Motor neuron (in vitro differentiated cells): ENCODE measurements at regions not wholly inside any gene's neighbourhood (a gene's known extent, or its start where the extent isn't known, plus 50 kb on each side); places are given as distances from the start of the nearest gene placed in this dataset.

Source experiments
- ATAC-seq, 8 experiments: fragments of 200-7000 bp; cut with Tn5 transposase; replicated peaks in 6 of 8; 2 replicates each; pipeline ENCODE4 v1.8.0; 2021; ENCODE audit warnings: mild to moderate bottlenecking in 8 of 8, moderate library complexity in 8 of 8
- H3K27ac ChIP-seq, 2 donors: fragments of 250-450 bp; sonication (Bioruptor Pico); 2 replicates each; pipeline ENCODE4 v1.9.0; 2021; ENCODE audit warnings: antibody characterized with exemption in 2 of 2, mild to moderate bottlenecking in 2 of 2, moderate library complexity in 1 of 2
- H3K4me1 ChIP-seq, 2 donors: fragments of 250-450 bp; sonication (Bioruptor Pico); replicated peaks in 1 of 2; 2 replicates each; pipeline ENCODE4 v1.6.1; 2021; ENCODE audit warnings: antibody characterized with exemption in 2 of 2, mild to moderate bottlenecking in 2 of 2, moderate library complexity in 1 of 2
- H3K4me3 ChIP-seq, 5 donors: fragments of 250-450 bp; sonication (Bioruptor Pico); 2 replicates each; pipeline ENCODE4 v1.9.0; 2021; ENCODE audit warnings: antibody characterized with exemption in 5 of 5, mild to moderate bottlenecking in 5 of 5, moderate library complexity in 4 of 5
- WGBS, 10 experiments: fragments of 450-650 bp; shearing (Covaris generic); methylation state at CpG; one replicate each; pipeline ENCODE4 v1.0.0; 2022; 5-methylcytosine and 5-hydroxymethylcytosine counted together
- in situ Hi-C, 9 experiments: fragments of 400-800 bp; cut with MboI; loops; one replicate each; pipeline ENCODE4 v1.15.0; 2021; ENCODE audit warnings: low sequenced_read_pairs in 9 of 9, low pct_unique_long_range_greater_than_20kb in 2 of 9; ENCODE audit not compliant: unreplicated experiment in 9 of 9

DNA sequence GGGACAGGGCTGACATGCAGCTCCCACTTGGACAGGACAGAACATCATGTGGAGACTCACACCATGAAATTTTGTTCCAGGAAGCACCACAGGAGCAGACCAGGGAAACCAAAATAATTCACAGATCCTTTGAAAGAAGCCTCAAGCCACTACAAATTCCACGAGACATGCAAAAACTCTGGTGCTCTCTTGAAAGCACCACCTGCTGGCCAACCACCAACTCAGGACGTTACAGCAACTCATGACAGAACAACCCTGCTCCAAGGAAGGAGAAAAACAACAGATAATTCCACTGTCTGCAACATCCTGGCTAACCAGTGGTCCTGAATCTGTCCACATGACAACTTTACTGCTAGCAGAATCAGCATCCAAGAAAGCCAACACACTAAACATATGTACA, 516.0 kb downstream of the SPATA31D1 start:
- no peak overlapping the region for H3K27ac ChIP-seq
- in situ Hi-C loops: no loop called here
- no peak for ATAC-seq
- WGBS, 10 experiments: 11 to 60% (median 21%) methylated on average over 1 to 2 of the region's 2 CpGs; no CpG with 5 or more reads in 4 of the 10 experiments
- no peak overlapping the region for H3K4me3 ChIP-seq
- no peaks in the 10 kb centered on the region for H3K4me1 ChIP-seq

GRCh38 chr9:82511626-82512025, 523.1 kb downstream of the SPATA31D1 start:
- in situ Hi-C loops: no loop called here
- Histone ChIP-seq H3K4me1 (no peaks in the 10 kb centered on the region), H3K4me3 (no peak overlapping the region), H3K27ac (no peak overlapping the region)
- ATAC-seq: no peak
- WGBS, 10 experiments: 0 to 94% (median 85%) methylated on average over 1 to 7 of the region's 7 CpGs; no CpG with 5 or more reads in 3 of the 10 experiments

GRCh38 chr9:82512728-82513127, 524.2 kb downstream of the SPATA31D1 start:
- Histone ChIP-seq H3K27ac (no peak overlapping the region), H3K4me3 (no peak overlapping the region), H3K4me1 (no peaks in the 10 kb centered on the region)
- no peak for ATAC-seq
- 40 to 100% (median 87%) methylated on average over 2 to 5 of the region's 5 CpGs; no CpG with 5 or more reads in 2 of the 10 experiments for WGBS, 10 experiments
- in situ Hi-C loops: no loop called here

- 0 to 100% (median 90%) methylated on average over 1 to 5 of the region's 5 CpGs for WGBS, 10 experiments
- in situ Hi-C loops: no loop called here
- no peak for ATAC-seq
Measured at GRCh38 chr9:82513242-82513751, 524.7 kb downstream of the SPATA31D1 start.

DNA sequence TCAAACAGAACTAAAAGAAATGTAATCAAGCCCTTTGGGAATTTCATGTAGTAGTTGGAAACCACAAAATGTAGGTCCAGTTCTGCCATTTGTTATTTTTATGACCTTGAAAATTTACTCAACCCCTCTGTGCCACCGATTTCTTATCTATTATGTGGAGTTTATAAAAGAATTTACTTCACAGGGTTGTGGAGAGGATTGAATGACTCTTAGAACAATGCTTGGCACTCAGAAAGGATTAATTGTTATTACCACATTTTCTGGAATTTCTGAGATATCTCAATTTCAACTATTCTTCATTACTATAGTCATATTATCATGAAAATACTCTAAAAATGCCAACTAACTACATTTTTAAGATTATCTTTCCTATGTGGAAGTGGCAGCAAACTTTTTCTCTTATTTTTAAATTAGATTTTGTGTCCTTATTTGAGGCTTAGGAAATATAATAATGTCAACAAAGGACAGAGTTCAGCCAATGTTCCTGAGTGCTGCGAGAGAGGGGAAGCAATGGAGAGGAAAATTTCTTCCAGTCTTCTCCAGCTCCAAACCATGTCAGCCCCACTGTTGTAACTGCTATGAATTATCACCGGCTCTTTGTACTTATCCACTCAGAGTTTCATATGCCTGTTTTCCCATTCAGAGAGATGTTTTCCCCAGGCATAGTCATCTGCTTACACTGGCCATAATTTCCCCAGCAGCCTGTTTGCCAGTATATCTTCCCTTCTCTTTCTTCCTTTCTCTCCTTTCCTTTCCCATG, 525.6 kb downstream of the SPATA31D1 start:
- WGBS, 10 experiments: 11 to 100% (median 82%) methylated on average over 1 to 3 of the region's 3 CpGs
- Histone ChIP-seq H3K4me1 (no peaks in the 10 kb centered on the region), H3K4me3 (no peak overlapping the region), H3K27ac (no peak overlapping the region)
- in situ Hi-C loops: no loop called here
- peak in 1 of 8 experiments; percentile 21 for ATAC-seq

More at GRCh38 chr9:82513242-82513751, 524.7 kb downstream of the SPATA31D1 start:
- no peak overlapping the region for H3K4me3 ChIP-seq
- H3K4me1 ChIP-seq: no peaks in the 10 kb centered on the region
- no peak overlapping the region for H3K27ac ChIP-seq

- ATAC-seq: no peak
- in situ Hi-C loops: no loop called here
- Histone ChIP-seq H3K4me3 (no peak overlapping the region), H3K4me1 (no peaks in the 10 kb centered on the region), H3K27ac (no peak overlapping the region)
Measured at GRCh38 chr9:82518868-82519267, 530.3 kb downstream of the SPATA31D1 start.

DNA sequence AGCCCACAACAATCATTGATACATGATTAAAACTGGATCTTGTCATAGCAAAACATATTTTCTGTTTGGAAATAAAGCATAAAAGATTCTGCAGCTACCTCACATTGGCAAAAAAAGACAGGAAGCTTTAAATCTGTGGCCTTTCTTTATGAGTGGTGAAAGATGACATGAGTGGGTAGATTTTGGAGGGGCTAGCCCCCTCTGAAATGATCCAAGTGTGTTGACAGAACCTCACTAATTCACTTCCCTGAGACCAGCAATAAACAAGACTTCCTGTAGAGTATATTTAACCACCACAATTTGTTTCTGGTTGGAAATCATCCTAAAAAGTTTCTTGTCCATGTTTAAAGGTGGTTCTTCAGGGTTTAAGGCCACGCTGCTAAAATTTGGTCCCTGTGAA, 530.8 kb downstream of the SPATA31D1 start:
- WGBS, 10 experiments: 17 to 80% (median 75%) methylated on average over 1 of the region's 1 CpG; no CpG with 5 or more reads in 5 of the 10 experiments
- H3K4me1 ChIP-seq: no peaks in the 10 kb centered on the region
- no peak overlapping the region for H3K27ac ChIP-seq
- ATAC-seq: no peak
- H3K4me3 ChIP-seq: no peak overlapping the region
- in situ Hi-C loops: no loop called here

GRCh38 chr9:82524407-82524806, 535.8 kb downstream of the SPATA31D1 start:
- in situ Hi-C loops: no loop called here
- Histone ChIP-seq H3K4me1 (no peaks in the 10 kb centered on the region), H3K27ac (no peak overlapping the region), H3K4me3 (no peak overlapping the region)
- 20 to 100% (median 65%) methylated on average over 1 of the region's 1 CpG; no CpG with 5 or more reads in 4 of the 10 experiments for WGBS, 10 experiments
- no peak for ATAC-seq

DNA sequence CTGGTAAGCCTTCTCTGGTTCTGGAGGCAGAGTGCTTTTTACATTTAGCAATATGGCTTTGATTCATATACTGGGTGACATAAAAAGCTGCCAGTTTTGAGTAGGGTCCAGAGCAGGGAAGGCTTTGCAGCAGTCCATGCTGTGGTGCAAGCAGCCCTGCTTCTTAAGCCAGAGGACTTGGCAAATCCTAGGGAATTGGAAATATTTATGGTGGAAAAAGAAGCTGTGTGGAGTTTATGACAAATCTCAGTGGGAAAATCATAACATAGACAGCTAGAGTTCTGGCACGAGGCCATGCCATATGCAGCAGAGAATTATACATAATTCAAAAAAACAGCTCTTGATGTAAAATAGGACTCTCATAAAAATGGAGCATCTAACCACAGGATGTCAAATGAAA, 536.4 kb downstream of the RASEF start:
- 0 to 86% (median 40%) methylated on average over 1 of the region's 1 CpG; no CpG with 5 or more reads in 3 of the 10 experiments for WGBS, 10 experiments
- in situ Hi-C loops: loop anchor here in 1 of 9 experiments (25.0 kb wide), 1 partner anchor 436 kb away; no protein-coding TSS in a partner anchor
- Histone ChIP-seq H3K4me3 (no peak overlapping the region), H3K4me1 (no peaks in the 10 kb centered on the region), H3K27ac (no peak overlapping the region)
- peak in 1 of 8 experiments; percentile 36 for ATAC-seq

GRCh38 chr9:82531795-82532194, 531.1 kb downstream of the RASEF start:
- no peak for ATAC-seq
- Histone ChIP-seq H3K27ac (no peak overlapping the region), H3K4me1 (peaks cover 0 to 5% of the 10 kb centered on the region in 2 donors), H3K4me3 (no peak overlapping the region)
- in situ Hi-C loops: loop anchor here in 1 of 9 experiments (25.0 kb wide), 1 partner anchor 431 kb away; no protein-coding TSS in a partner anchor

DNA sequence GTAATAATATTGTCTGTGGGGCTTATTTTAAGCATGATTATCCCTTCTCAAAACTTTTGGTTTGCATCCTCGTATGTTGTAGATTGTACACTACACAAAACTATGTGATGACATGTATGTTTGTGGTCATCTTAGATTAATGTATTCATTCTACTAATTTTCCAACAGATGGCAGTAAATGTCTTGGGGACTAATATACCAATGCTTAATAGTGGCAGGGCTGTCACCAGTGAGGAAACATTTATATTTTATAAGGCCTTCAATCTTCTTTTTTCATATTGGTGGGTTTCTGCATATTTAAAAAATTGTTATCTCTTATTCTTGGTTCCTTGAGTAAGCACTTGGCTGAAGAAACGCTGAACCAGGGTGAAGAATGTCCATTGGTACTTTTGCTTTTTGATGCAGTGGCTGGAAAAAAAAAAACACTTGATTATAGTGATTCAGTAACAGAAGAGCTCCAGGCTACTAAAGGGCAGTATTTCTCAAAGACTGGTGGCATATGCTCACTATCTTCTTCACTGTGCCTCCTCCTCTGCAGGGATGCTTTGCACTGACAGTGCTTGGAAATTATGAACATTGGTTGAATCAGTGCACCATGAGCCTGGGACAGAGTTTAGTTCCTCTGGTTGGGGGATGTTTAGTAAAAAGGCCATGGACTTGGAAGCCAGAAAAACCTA, 530.3 kb downstream of the RASEF start:
- ATAC-seq: peak; percentile 54 to 72 (median 65)
- in situ Hi-C loops: loop anchor here in 1 of 9 experiments (25.0 kb wide), 1 partner anchor 430 kb away; no protein-coding TSS in a partner anchor
- Histone ChIP-seq H3K4me1 (peaks cover 0 to 5% of the 10 kb centered on the region in 2 donors), H3K4me3 (no peak overlapping the region), H3K27ac (no peak overlapping the region)
- 0 to 68% (median 55%) methylated on average over 1 to 2 of the region's 2 CpGs; no CpG with 5 or more reads in 2 of the 10 experiments for WGBS, 10 experiments

- no peak for ATAC-seq
- in situ Hi-C loops: loop anchor here in 1 of 9 experiments (25.0 kb wide), 1 partner anchor 427 kb away; no protein-coding TSS in a partner anchor
- WGBS, 10 experiments: 0 to 100% (median 57%) methylated on average over 1 to 2 of the region's 2 CpGs
Measured at GRCh38 chr9:82535432-82535998, 527.4 kb downstream of the RASEF start.

GRCh38 chr9:82538634-82539033, 524.3 kb downstream of the RASEF start:
- Histone ChIP-seq H3K27ac (no peak overlapping the region), H3K4me1 (no peaks in the 10 kb centered on the region), H3K4me3 (no peak overlapping the region)
- in situ Hi-C loops: loop anchor here in 1 of 9 experiments (25.0 kb wide), 1 partner anchor 424 kb away; no protein-coding TSS in a partner anchor
- WGBS, 10 experiments: 0 to 100% (median 65%) methylated on average over 1 of the region's 1 CpG
- no peak for ATAC-seq

More at GRCh38 chr9:82535432-82535998, 527.4 kb downstream of the RASEF start:
- H3K27ac ChIP-seq: no peak overlapping the region
- no peak overlapping the region for H3K4me3 ChIP-seq
- H3K4me1 ChIP-seq: peaks cover 0 to 5% of the 10 kb centered on the region in 2 donors
